Tibial nerve (tissue), 4 donors: ENCODE measurements at regions not wholly inside any gene's neighbourhood (a gene's known extent, or its start where the extent isn't known, plus 50 kb on each side); places are given as distances from the start of the nearest gene placed in this dataset.

Source experiments
- CTCF ChIP-seq, 5 experiments: fragments of 200-600 bp in 3 of 5; fragments of 450-650 bp in 2 of 5; sonication (generic) in 3 of 5; IDR thresholded peaks; one replicate each; pipeline ENCODE4 v1.5.1; 2016 to 2019; ENCODE audit warnings: antibody characterized with exemption in 5 of 5, mild to moderate bottlenecking in 3 of 5, moderate library complexity in 2 of 5
- EP300 ChIP-seq, 2 donors: sonication (generic); formaldehyde crosslinking; IDR thresholded peaks; one replicate each; pipeline ENCODE4 v1.6.1; 2017; ENCODE audit warnings: antibody characterized with exemption in 2 of 2, mild to moderate bottlenecking in 1 of 2
- POLR2A ChIP-seq, 2 donors: fragments of 450-650 bp; IDR thresholded peaks; one replicate each; pipeline ENCODE4 v1.6.1; 2017; ENCODE audit warnings: antibody characterized with exemption in 2 of 2, mild to moderate bottlenecking in 2 of 2, moderate library complexity in 2 of 2

DNA sequence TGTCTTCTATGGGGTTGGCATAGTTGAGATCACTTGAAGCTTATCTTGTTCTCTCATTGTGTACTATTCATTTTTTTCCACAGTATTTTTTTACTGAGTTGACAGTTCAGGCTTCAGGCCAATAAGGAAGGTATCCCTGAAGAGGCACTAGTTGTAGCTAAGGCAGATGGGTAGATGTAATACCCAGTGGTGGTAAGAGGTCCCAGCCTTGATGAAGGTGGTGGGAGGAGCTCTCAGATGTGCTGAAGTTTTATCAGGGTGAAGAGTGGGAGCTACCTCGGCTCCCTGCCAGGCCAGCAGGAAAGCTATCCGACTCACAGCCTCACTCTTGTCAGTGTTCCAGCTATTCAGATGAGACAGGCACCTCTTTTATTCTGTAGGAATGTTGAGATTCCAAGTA, 87.7 kb upstream of the UFL1 start:
- TF ChIP-seq CTCF (IDR thresholded peaks at IDR 0.05), result no peak
- no peak for TF ChIP-seq POLR2A (IDR thresholded peaks at IDR 0.05)
- TF ChIP-seq EP300 (IDR thresholded peaks at IDR 0.05), result no peak
